ENCODE measurements at regions not wholly inside any gene's neighbourhood (a gene's known extent, or its start where the extent isn't known, plus 50 kb on each side); places are given as distances from the start of the nearest gene placed in this dataset.
"Not testable (repeated sequence)": the region's sequence is repeated elsewhere in the genome, so short reads cannot be mapped to it uniquely, and the experiment has no call there.

DNA sequence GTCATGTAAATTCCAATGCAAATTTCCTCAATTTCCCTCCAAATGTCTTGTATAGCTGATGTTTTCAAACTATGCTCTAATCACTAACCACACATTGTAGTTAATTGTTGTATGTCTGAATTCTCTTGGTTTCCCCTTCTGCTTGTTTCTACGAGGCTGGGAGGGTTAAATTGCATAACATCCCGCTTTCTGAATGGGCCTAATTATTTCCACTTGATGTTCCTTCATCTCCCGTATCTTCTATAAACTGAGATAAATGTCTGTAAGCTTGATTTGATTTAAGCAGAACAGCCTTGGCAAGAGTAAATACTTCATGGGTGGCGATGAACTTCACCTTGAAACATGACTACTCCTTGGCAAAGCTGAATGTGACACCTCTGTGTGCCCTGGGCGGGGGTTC, 72.2 kb downstream of the SERINC2 start:
- intact Hi-C loops (cut with micrococcal nuclease): no loop called here
- H3K36me3 Mint-ChIP-seq (ENCODE audit: low read depth): peaks cover 1% of the 10 kb centered on the region
- H3K27ac Mint-ChIP-seq: no peak overlapping the region
- H3K4me3 Mint-ChIP-seq: no peak overlapping the region
- H3K27me3 Mint-ChIP-seq: peaks cover 9% of the 10 kb centered on the region
- H3K9me3 Mint-ChIP-seq: peaks cover 10% of the 10 kb centered on the region
- no peak for DNase-seq
- peaks cover 8% of the 10 kb centered on the region for H3K4me1 Mint-ChIP-seq

DNA sequence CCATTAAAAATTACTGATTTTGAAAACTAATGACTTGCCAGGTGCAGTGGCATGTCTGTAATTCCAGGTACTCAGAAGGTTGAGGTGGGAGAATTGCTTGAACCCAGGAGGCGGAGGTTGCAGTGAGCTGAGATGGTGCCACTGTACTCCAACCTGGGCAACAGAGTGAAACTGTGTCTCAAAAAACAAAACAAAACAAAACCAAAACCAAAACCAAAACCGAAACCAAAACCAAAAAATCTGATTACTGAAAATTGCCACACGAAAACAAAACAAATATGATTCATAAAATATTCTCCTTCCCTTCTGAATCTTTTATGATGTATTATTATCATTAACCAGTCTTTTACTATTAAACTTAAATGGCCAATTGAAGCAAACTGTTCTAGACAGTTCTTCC, 74.1 kb downstream of the SERINC2 start:
- peak overlapping the region; percentile 25 for H3K27ac Mint-ChIP-seq
- peaks cover 16% of the 10 kb centered on the region for H3K27me3 Mint-ChIP-seq
- intact Hi-C loops (cut with micrococcal nuclease): no loop called here
- peaks cover 1% of the 10 kb centered on the region for H3K36me3 Mint-ChIP-seq (ENCODE audit: low read depth)
- peaks cover 9% of the 10 kb centered on the region for H3K4me1 Mint-ChIP-seq
- peaks cover 13% of the 10 kb centered on the region for H3K9me3 Mint-ChIP-seq
- peak; percentile 80 for DNase-seq
- no peak overlapping the region for H3K4me3 Mint-ChIP-seq

DNA sequence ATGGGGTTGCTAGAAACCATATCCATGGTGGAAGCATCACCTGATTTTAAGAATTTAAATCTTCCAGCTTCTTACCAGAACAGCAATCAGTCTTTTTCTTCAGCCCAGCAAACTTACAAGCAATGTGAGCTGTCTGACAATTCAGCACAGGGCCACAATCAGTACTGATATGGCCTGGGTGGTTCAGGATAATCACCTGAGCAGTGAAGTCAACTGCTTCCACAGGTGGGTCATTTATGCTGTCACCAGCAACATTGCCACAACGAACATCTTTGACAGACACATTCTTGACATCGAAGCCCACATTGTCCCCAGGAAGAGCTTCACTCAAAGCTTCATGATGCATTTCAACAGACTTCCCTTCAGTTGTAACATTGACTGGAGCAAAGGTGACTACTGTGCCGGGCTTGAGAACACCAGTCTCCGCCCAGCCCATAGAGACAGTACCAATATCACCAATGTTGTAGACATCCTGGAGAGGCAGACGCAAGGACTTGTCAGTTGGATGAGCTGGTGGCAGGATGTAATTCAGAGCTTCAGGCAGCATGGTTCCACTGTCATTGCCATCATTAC, 74.8 kb downstream of the SERINC2 start:
- Mint-ChIP-seq H3K36me3 (ENCODE audit: low read depth) (peaks cover 1% of the 10 kb centered on the region), H3K4me1 (peaks cover 9% of the 10 kb centered on the region), H3K4me3 (no peak overlapping the region), H3K27me3 (peaks cover 16% of the 10 kb centered on the region), H3K27ac (no peak overlapping the region), H3K9me3 (peaks cover 13% of the 10 kb centered on the region)
- DNase-seq: no peak
- intact Hi-C loops (cut with micrococcal nuclease): no loop called here

DNA sequence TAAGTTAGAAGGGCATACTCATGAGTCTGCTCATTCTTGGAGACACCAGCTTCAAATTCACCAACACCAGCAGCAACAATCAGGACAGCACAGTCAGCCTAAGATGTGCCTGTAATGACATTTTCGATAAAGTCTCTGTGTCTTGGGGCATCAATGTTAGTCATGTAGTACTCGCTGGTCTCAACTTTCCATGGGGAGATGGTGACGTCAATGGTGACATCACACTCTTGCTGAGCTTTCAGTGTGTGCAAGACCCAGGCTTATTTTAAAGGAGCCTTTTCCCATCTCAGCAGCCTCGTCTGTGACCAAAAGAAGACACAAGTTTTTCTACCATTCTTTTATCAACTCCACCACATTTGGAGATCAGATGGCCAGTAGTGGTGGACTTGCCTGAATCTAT, 75.5 kb downstream of the SERINC2 start:
- DNase-seq: no peak
- Mint-ChIP-seq H3K4me1 (peaks cover 9% of the 10 kb centered on the region), H3K4me3 (no peak overlapping the region), H3K27ac (no peak overlapping the region), H3K27me3 (peaks cover 20% of the 10 kb centered on the region), H3K9me3 (peaks cover 13% of the 10 kb centered on the region), H3K36me3 (ENCODE audit: low read depth) (peaks cover 1% of the 10 kb centered on the region)
- intact Hi-C loops (cut with micrococcal nuclease): no loop called here

DNA sequence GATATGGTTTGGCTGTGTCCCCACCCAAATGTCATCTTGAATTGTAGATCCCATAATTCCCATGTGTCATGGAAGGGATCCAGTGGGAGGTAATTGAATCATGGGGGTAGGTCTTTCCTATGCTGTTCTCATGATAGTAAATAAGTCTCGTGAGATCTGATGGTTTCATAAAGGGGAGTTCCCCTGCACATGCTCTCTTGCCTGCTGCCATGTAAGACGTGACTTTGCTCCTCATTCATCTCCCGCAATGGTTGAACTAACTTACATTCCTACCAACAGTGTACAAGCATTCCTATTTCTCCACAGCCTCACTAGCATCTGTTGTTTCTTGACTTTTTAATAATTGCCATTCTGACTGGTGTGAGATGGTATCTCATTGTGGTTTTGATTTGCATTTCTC, 76.6 kb downstream of the SERINC2 start:
- Mint-ChIP-seq H3K9me3 (peaks cover 13% of the 10 kb centered on the region), H3K27me3 (peaks cover 22% of the 10 kb centered on the region)
- H3K36me3 Mint-ChIP-seq (ENCODE audit: low read depth); intact Hi-C loops (cut with micrococcal nuclease); H3K4me1 Mint-ChIP-seq; DNase-seq; H3K27ac Mint-ChIP-seq; H3K4me3 Mint-ChIP-seq: not testable (repeated sequence)

DNA sequence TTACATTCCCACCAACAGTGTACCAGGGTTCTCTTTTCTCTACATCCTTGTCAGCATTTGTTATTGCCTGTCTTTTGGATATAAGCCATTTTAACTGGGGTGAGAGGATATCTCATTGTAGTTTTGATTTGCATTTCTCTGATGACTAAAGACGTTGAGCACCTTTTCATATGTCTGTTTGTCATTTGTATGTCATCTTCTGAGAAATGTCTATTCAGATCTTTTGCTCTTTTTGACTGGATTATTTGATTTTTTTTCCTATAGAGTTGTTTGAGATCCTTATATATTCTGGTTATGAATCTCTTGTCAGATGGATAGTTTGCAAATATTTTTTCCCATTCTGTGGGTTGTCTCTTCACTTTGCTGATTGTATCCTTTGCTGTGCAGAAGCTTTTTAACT, 77.6 kb downstream of the SERINC2 start:
- peaks cover 20% of the 10 kb centered on the region for H3K27me3 Mint-ChIP-seq
- H3K36me3 Mint-ChIP-seq (ENCODE audit: low read depth); intact Hi-C loops (cut with micrococcal nuclease); H3K4me1 Mint-ChIP-seq; H3K27ac Mint-ChIP-seq; H3K4me3 Mint-ChIP-seq; DNase-seq: not testable (repeated sequence)
- peaks cover 13% of the 10 kb centered on the region for H3K9me3 Mint-ChIP-seq

DNA sequence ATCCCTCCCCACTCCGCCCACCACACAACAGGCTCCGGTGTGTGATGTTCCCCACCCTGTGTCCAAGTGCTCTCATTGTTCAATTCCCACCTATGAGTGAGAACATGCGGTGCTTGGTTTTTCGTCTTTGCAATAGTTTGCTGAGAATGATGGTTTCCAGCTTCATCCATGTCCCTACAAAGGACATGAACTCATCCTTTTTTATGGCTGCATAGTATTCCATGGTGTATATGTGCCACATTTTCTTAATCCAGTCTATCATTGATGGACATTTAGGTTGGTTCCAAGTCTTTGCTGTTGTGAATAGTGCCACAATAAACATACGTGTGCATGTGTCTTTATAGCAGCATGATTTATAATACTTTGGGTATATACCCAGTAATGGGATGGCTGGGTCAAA, 81.0 kb upstream of the TINAGL1 start:
- H3K9me3 Mint-ChIP-seq; H3K27ac Mint-ChIP-seq; H3K4me3 Mint-ChIP-seq; H3K4me1 Mint-ChIP-seq; intact Hi-C loops (cut with micrococcal nuclease); DNase-seq; H3K36me3 Mint-ChIP-seq (ENCODE audit: low read depth): not testable (repeated sequence)
- H3K27me3 Mint-ChIP-seq: peaks cover 21% of the 10 kb centered on the region

DNA sequence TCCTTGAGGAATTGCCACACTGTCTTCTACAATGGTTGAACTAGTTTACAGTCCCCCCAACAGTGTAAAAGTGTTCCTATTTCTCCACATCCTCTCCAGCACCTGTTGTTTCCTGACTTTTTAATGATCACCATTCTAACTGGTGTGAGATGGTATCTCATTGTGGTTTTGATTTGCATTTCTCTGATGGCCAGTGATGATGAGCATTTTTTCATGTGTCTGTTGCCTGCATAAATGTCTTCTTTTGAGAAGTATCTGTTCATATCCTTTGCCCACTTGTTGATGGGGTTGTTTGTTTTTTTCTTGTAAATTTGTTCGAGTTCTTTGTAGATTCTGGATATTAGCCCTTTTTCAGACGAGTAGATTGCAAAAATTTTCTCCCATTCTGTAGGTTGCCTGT, 80.5 kb upstream of the TINAGL1 start:
- H3K9me3 Mint-ChIP-seq; intact Hi-C loops (cut with micrococcal nuclease): not testable (repeated sequence)
- H3K27me3 Mint-ChIP-seq: peaks cover 19% of the 10 kb centered on the region

DNA sequence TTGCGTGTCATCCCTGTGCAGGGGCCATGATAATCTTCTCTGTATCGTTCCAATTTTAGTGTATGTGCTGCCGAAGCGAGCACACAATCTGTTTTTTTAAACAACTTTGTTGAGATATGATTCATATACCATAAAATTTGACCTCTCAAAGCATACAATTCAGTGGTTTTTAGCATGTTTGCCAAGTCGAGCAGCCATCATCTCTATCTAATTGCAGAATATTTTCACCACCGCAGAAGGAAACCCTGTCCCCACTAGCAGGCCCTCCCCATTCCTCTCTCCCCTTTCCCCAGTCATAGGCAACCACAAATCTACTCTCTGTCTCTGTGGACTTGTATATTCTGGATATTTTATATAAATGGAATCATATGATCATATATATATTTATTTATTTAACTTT, 78.7 kb upstream of the TINAGL1 start:
- intact Hi-C loops (cut with micrococcal nuclease): no loop called here
- peaks cover 18% of the 10 kb centered on the region for H3K27me3 Mint-ChIP-seq
- no peaks in the 10 kb centered on the region for H3K9me3 Mint-ChIP-seq
- no peaks in the 10 kb centered on the region for H3K4me1 Mint-ChIP-seq
- no peak for DNase-seq
- no peak overlapping the region for H3K4me3 Mint-ChIP-seq
- no peaks in the 10 kb centered on the region for H3K36me3 Mint-ChIP-seq (ENCODE audit: low read depth)
- no peak overlapping the region for H3K27ac Mint-ChIP-seq

More for the DNA sequence above, 80.5 kb upstream of the TINAGL1 start:
- H3K4me3 Mint-ChIP-seq; H3K36me3 Mint-ChIP-seq (ENCODE audit: low read depth); DNase-seq; H3K27ac Mint-ChIP-seq; H3K4me1 Mint-ChIP-seq: not testable (repeated sequence)

DNA sequence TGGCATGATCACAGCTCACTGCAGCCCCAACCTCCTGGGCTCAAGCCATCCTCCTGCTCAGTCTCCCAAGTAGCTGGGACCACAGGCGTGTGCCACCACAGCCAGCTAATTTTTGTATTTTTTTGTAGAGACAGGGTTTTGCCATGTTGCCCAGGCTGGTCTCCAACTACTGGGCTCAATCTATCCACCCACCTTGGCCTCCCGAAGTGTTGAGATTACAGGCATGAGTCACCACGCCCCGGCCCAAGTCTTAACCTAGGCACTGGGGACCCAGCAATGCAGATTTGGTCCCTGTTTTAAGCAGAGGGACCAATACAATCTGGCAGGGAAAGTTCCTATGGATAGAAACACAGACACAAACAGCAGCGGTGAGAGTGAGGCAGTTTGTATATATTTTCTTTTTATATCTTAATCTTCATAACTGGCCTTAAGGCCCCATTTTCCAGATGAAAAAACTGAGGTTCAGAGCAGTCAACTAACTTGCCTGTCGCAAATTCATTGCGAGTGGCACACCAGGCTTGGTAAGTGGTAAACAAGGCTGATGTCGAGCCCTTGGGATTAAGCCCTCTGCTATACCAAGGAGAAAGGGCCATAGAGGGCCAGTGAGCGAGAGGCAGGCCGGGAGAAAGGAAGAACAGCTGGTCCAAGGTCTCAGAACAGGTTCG, 77.8 kb upstream of the TINAGL1 start:
- Mint-ChIP-seq H3K27ac (no peak overlapping the region), H3K36me3 (ENCODE audit: low read depth) (no peaks in the 10 kb centered on the region), H3K27me3 (peaks cover 20% of the 10 kb centered on the region), H3K4me1 (no peaks in the 10 kb centered on the region), H3K9me3 (no peaks in the 10 kb centered on the region), H3K4me3 (no peak overlapping the region)
- intact Hi-C loops (cut with micrococcal nuclease): no loop called here
- no peak for DNase-seq

DNA sequence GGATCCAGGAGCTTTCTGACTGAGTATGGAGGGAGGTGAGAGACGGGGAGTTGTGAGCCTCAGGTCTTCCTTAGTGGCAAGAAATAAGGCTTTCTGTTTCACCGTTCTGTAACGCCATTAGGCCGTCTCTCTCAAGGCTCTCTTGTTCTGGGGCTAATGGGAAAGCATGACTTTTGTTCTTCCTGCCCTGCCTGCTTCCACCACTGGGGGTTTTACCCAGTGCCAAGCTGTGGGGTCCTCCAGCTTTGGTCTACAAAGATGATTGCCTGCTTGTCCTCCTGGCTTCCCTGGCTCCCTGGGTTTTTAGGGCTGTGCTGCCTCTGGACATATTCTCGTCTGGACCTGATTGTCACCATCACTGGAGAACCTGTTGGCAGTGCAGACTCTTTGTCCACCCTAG, 74.8 kb upstream of the TINAGL1 start:
- H3K27me3 Mint-ChIP-seq: peaks cover 18% of the 10 kb centered on the region
- no peak for DNase-seq
- H3K4me3 Mint-ChIP-seq: no peak overlapping the region
- H3K27ac Mint-ChIP-seq: no peak overlapping the region
- H3K36me3 Mint-ChIP-seq (ENCODE audit: low read depth): no peaks in the 10 kb centered on the region
- intact Hi-C loops (cut with micrococcal nuclease): no loop called here
- no peaks in the 10 kb centered on the region for H3K9me3 Mint-ChIP-seq
- peaks cover 12% of the 10 kb centered on the region for H3K4me1 Mint-ChIP-seq

DNA sequence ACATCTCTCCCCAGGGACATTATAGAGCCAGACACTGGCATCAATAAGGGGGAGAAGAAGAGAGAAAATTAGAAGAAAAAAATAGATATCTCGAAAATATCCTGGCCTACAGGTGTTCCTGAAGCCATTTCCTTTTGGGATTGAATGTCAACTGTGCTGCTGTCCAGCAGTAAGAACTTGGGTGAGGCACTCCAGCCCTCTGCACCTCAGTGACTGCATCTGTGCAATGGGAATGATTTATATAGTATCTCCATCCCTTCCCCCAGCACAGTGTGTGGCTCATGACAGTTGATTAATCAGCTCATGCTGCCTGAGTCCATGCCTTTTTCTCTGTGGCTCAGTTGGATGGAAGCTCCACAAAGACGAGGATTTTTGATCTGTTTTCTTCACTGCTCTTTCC, 74.1 kb upstream of the TINAGL1 start:
- H3K27ac Mint-ChIP-seq: no peak overlapping the region
- peaks cover 15% of the 10 kb centered on the region for H3K4me1 Mint-ChIP-seq
- H3K4me3 Mint-ChIP-seq: no peak overlapping the region
- H3K27me3 Mint-ChIP-seq: peaks cover 15% of the 10 kb centered on the region
- no peaks in the 10 kb centered on the region for H3K36me3 Mint-ChIP-seq (ENCODE audit: low read depth)
- intact Hi-C loops (cut with micrococcal nuclease): no loop called here
- H3K9me3 Mint-ChIP-seq: no peaks in the 10 kb centered on the region
- DNase-seq: no peak

DNA sequence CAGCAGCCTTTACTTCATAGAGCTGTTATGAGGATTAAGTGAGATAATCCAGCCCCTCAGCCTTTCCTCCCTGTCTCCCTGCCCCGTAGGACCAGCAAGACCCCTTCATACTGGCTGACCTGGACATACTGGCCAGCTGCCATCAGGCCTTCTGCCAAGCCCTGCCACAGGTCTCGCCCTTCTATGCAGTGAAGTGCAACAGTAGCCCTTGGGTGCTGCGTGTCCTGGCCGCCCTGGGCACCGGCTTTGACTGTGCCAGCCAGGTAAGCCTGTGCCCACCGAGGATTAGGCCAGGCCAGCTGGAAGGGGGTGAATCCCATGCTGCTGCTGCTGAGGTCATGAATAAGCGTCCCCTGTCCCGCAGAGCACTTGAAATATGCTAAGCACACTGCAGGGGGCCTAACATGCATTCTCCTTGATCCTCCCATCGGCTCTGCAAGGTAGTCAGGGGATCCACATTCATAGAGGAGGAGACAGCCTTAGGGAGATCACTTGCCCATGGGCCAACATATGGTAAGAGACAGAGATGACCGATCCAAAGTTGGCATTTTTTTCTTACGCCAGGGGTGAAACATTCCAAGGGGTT, 73.3 kb upstream of the TINAGL1 start:
- H3K27me3 Mint-ChIP-seq: peaks cover 11% of the 10 kb centered on the region
- intact Hi-C loops (cut with micrococcal nuclease): no loop called here
- H3K27ac Mint-ChIP-seq: no peak overlapping the region
- H3K4me3 Mint-ChIP-seq: no peak overlapping the region
- no peak for DNase-seq
- no peaks in the 10 kb centered on the region for H3K36me3 Mint-ChIP-seq (ENCODE audit: low read depth)
- H3K4me1 Mint-ChIP-seq: peaks cover 18% of the 10 kb centered on the region
- H3K9me3 Mint-ChIP-seq: no peaks in the 10 kb centered on the region

DNA sequence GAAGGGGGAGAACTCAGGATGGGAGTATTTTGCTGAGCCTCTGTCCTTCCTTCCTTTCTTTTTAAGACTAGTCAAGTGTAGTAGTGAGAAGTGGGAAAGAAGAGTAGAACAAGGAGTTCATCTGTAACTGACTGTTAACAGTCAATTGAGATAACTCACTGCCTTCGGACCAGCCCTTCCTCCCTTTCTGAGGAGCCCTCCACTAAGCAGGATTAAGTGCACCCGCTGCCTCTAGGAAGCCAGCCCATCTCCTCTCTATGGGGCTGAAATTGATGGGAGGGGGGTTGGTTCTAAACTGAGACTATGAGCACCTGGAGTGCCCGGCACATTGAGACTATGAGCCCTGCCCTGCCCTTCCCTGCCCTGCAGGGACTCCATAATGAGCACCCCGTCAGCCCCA, 72.7 kb upstream of the TINAGL1 start:
- no peaks in the 10 kb centered on the region for H3K36me3 Mint-ChIP-seq (ENCODE audit: low read depth)

DNA sequence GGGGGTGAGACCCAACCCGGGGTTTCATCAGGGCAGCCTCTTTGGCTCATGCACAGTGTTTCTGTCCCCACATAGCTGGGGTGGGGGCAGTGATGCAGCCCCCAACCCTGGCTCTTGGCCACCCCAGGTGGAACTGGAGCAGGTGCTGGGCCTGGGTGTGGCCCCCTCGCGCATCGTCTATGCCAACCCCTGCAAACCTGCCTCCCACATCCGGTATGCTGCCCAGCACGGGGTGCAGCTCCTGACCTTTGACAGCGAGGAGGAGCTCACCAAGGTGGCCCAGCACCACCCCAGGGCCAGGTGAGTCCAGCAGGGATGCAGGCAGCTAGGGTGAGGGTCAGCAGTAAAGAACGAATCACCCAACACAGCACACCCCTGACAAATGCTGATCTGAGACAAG, 72.3 kb upstream of the TINAGL1 start:
- no peak for DNase-seq
- Mint-ChIP-seq H3K9me3 (no peaks in the 10 kb centered on the region), H3K27me3 (peaks cover 10% of the 10 kb centered on the region), H3K4me3 (no peak overlapping the region), H3K36me3 (ENCODE audit: low read depth) (no peaks in the 10 kb centered on the region), H3K4me1 (peaks cover 24% of the 10 kb centered on the region), H3K27ac (no peak overlapping the region)
- intact Hi-C loops (cut with micrococcal nuclease): no loop called here

More for the DNA sequence above, 72.7 kb upstream of the TINAGL1 start:
- Mint-ChIP-seq H3K27ac (no peak overlapping the region), H3K4me1 (peaks cover 21% of the 10 kb centered on the region), H3K9me3 (no peaks in the 10 kb centered on the region), H3K4me3 (no peak overlapping the region), H3K27me3 (peaks cover 10% of the 10 kb centered on the region)
- intact Hi-C loops (cut with micrococcal nuclease): no loop called here
- no peak for DNase-seq

Data from activated CD4-positive, alpha-beta T cell treated with anti-CD3 and anti-CD28 coated beads, Interleukin-2, amount 10 ng/mL, durations not matched to agents 24 days and 14 days (primary cell).